ENCODE measurements at regions not wholly inside any gene's neighbourhood (a gene's known extent, or its start where the extent isn't known, plus 50 kb on each side); places are given as distances from the start of the nearest gene placed in this dataset.

DNA sequence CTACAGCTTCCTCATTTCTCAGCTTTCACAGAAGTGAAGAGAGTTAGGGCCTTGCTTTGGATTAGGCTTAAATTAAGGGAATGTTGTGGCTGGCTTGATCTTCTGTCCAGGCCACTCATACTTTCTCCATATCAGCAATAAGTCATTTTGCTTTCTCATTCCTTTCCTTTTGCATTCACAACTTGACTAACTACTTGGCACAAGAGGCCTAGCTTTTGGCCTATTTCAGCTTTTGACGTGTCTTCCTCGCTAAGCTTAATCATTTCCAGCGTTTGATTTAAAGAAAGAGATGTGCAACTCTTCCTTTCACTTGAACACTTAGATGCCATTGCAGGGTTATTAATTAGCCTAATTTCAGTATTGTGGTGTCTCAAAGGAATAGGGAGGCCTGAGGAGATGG is 712.0 kb downstream of the INHBA start:
- no peaks in the 10 kb centered on the region for H3K36me3 Mint-ChIP-seq (ENCODE audit: insufficient read depth in 1 of 3, low read depth in 3 of 3)
- Histone ChIP-seq H4K5ac (ENCODE audit: insufficient read length, low read depth, low read length) (no peak overlapping the region), H2BK20ac (ENCODE audit: low read depth, low read length, poor library complexity, severe bottlenecking) (no peak overlapping the region), H4K91ac (ENCODE audit: insufficient read length, low read depth, low read length) (no peak overlapping the region), H3K23ac (ENCODE audit: insufficient read length, low read depth, low read length) (no peak overlapping the region), H2BK5ac (ENCODE audit: insufficient read length, low read length) (no peak overlapping the region), H3K4ac (ENCODE audit: low read depth, low read length) (no peak overlapping the region), H2AK5ac (ENCODE audit: insufficient read length, low read length) (no peak overlapping the region), H3T11ph (ENCODE audit: low read length) (no peak overlapping the region), H4K8ac (replicated peaks; ENCODE audit: insufficient read length, low read depth, low read length) (no peak overlapping the region), H3K18ac (ENCODE audit: insufficient read length, low read depth, low read length) (no peak overlapping the region), H3K27ac (ENCODE audit: insufficient read length, low read depth, low read length) (no peak overlapping the region), H2AFZ (ENCODE audit: low read length) (no peak overlapping the region), H3K79me2 (ENCODE audit: insufficient read depth, low read length) (no peaks in the 10 kb centered on the region), H3K27me3 (ENCODE audit: insufficient read depth, low read length) (no peaks in the 10 kb centered on the region), H3K56ac (ENCODE audit: insufficient read length, low read depth, low read length) (no peak overlapping the region), H4K20me1 (ENCODE audit: control insufficient read depth, insufficient read depth, insufficient read length) (no peaks in the 10 kb centered on the region), H2BK15ac (ENCODE audit: low read depth, low read length) (no peak overlapping the region), H3K79me1 (ENCODE audit: insufficient read depth, low read depth, low read length, poor library complexity, severe bottlenecking) (no peaks in the 10 kb centered on the region), H3K4me1 (ENCODE audit: insufficient read depth, low read length) (no peaks in the 10 kb centered on the region), H3K4me2 (ENCODE audit: insufficient read depth, insufficient read length, low read length) (no peak overlapping the region), H3K9ac (ENCODE audit: extremely low read depth, insufficient read length, low read length) (no peak overlapping the region), H2BK120ac (ENCODE audit: low read depth, low read length, poor library complexity, severe bottlenecking) (no peak overlapping the region), H3K23me2 (ENCODE audit: insufficient read length, low read depth, low read length, poor library complexity, severe bottlenecking) (no peaks in the 10 kb centered on the region), H3K14ac (ENCODE audit: insufficient read depth, low read length) (no peak overlapping the region), H2BK12ac (ENCODE audit: insufficient read length, low read depth, low read length) (no peak overlapping the region), H3K9me3 (ENCODE audit: control insufficient read depth, low read depth, low read length) (no peaks in the 10 kb centered on the region)
- no peak overlapping the region for H3K27ac Mint-ChIP-seq
- no CpG with 5 or more reads among the region's 3 CpGs for WGBS (ENCODE audit: extremely low coverage, insufficient read length, low lambda C conversion rate)
- no peaks in the 10 kb centered on the region for H3K4me1 Mint-ChIP-seq
- H3K9me3 Mint-ChIP-seq: no peaks in the 10 kb centered on the region; a peak in 1 of 5 replicates
- DNase-seq: no peak
- H3K4me3 Mint-ChIP-seq: no peak overlapping the region
- TF ChIP-seq, protein P1, sequence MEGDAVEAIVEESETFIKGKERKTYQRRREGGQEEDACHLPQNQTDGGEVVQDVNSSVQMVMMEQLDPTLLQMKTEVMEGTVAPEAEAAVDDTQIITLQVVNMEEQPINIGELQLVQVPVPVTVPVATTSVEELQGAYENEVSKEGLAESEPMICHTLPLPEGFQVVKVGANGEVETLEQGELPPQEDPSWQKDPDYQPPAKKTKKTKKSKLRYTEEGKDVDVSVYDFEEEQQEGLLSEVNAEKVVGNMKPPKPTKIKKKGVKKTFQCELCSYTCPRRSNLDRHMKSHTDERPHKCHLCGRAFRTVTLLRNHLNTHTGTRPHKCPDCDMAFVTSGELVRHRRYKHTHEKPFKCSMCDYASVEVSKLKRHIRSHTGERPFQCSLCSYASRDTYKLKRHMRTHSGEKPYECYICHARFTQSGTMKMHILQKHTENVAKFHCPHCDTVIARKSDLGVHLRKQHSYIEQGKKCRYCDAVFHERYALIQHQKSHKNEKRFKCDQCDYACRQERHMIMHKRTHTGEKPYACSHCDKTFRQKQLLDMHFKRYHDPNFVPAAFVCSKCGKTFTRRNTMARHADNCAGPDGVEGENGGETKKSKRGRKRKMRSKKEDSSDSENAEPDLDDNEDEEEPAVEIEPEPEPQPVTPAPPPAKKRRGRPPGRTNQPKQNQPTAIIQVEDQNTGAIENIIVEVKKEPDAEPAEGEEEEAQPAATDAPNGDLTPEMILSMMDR (conservative IDR thresholded peaks at IDR 0.05): no peak
- no peaks in the 10 kb centered on the region for H3K27me3 Mint-ChIP-seq (ENCODE audit: low read depth)

All from H9 (cell line).